Fibroblast of skin of scalp (primary cell): ENCODE measurements at regions not wholly inside any gene's neighbourhood (a gene's known extent, or its start where the extent isn't known, plus 50 kb on each side); places are given as distances from the start of the nearest gene placed in this dataset.
A peak's percentile ranks its signal among the peaks of the same experiment; 100 is the strongest.
"Not testable (repeated sequence)": the region's sequence is repeated elsewhere in the genome, so short reads cannot be mapped to it uniquely, and the experiment has no call there.

Experiments used
- DNase-seq: peaks from one replicate; pipeline ENCODE4 v3.0.0-alpha.2; 2013

- no peak for DNase-seq
Measured at GRCh38 chr2:175605640-175606009, 396.4 kb downstream of the LNPK start.

GRCh38 chr2:175601969-175602368 is 400.1 kb downstream of the LNPK start:
- no peak for DNase-seq

GRCh38 chr2:175599966-175600831 is 401.9 kb downstream of the LNPK start:
- peak; percentile 91 for DNase-seq

GRCh38 chr2:175597286-175597685 is 404.8 kb downstream of the LNPK start:
- DNase-seq: peak; percentile 56

GRCh38 chr2:175595139-175595538 is 406.9 kb downstream of the LNPK start:
- no peak for DNase-seq

- DNase-seq: not testable (repeated sequence)
Measured at GRCh38 chr2:175593686-175594525, 408.2 kb downstream of the LNPK start.

- DNase-seq: not testable (repeated sequence)
Measured at GRCh38 chr2:175588213-175588612, 406.7 kb upstream of the ATP5MC3 start.

- DNase-seq: no peak
Measured at GRCh38 chr2:175585496-175585895, 404.0 kb upstream of the ATP5MC3 start.

GRCh38 chr2:175580652-175581051 is 399.1 kb upstream of the ATP5MC3 start:
- no peak for DNase-seq

GRCh38 chr2:175579646-175580045 is 398.1 kb upstream of the ATP5MC3 start:
- DNase-seq: no peak

- DNase-seq: no peak
Measured at GRCh38 chr2:175577368-175577970, 396.0 kb upstream of the ATP5MC3 start.

GRCh38 chr2:175576875-175577274 is 395.4 kb upstream of the ATP5MC3 start:
- no peak for DNase-seq

GRCh38 chr2:175576270-175576669 is 394.8 kb upstream of the ATP5MC3 start:
- no peak for DNase-seq

- DNase-seq: no peak
Measured at GRCh38 chr2:175575346-175576258, 394.1 kb upstream of the ATP5MC3 start.

GRCh38 chr2:175574069-175574468 is 392.6 kb upstream of the ATP5MC3 start:
- DNase-seq: no peak

GRCh38 chr2:175571078-175571653 is 389.7 kb upstream of the ATP5MC3 start:
- no peak for DNase-seq

GRCh38 chr2:175568109-175568730 is 386.7 kb upstream of the ATP5MC3 start:
- DNase-seq: no peak

GRCh38 chr2:175567435-175568061 is 386.0 kb upstream of the ATP5MC3 start:
- DNase-seq: no peak

- DNase-seq: no peak
Measured at GRCh38 chr2:175560521-175561169, 379.1 kb upstream of the ATP5MC3 start.

- DNase-seq: no peak
Measured at GRCh38 chr2:175559613-175560012, 378.1 kb upstream of the ATP5MC3 start.
